Endodermal cell (in vitro differentiated cells): ENCODE measurements at regions not wholly inside any gene's neighbourhood (a gene's known extent, or its start where the extent isn't known, plus 50 kb on each side); places are given as distances from the start of the nearest gene placed in this dataset.

Source experiments
- DNase-seq: peaks from one replicate; pipeline ENCODE4 v3.0.0-alpha.2; 2017
- H3K27ac ChIP-seq: 2 replicates; pipeline ENCODE4 v1.5.1; 2013; ENCODE audit warnings: mild to moderate bottlenecking, low read depth, low read length, moderate library complexity
- H3K27me3 ChIP-seq: 2 replicates; pipeline ENCODE4 v1.6.1; 2013; ENCODE audit warnings: mild to moderate bottlenecking, low read length, moderate library complexity; ENCODE audit not compliant: insufficient read depth, control insufficient read depth, poor library complexity, severe bottlenecking
- H3K36me3 ChIP-seq: 2 replicates; pipeline ENCODE4 v1.7.0; 2013; ENCODE audit warnings: mild to moderate bottlenecking, low read length, moderate library complexity; ENCODE audit not compliant: control insufficient read depth, insufficient read depth
- H3K4me1 ChIP-seq: one replicate; pipeline ENCODE4 v1.7.0; 2013; ENCODE audit warnings: low read length; ENCODE audit not compliant: control insufficient read depth, insufficient read depth
- H3K4me3 ChIP-seq: 2 replicates; pipeline ENCODE4 v1.5.1; 2013; ENCODE audit warnings: mild to moderate bottlenecking, low read length, moderate library complexity
- H3K9ac ChIP-seq: 2 replicates; pipeline ENCODE4 v1.6.1; 2013; ENCODE audit warnings: mild to moderate bottlenecking, low read length, moderate library complexity; ENCODE audit not compliant: poor library complexity, severe bottlenecking; ENCODE audit errors: extremely low read depth
- H3K9me3 ChIP-seq: 2 replicates; pipeline ENCODE4 v1.6.1; 2013; ENCODE audit warnings: mild to moderate bottlenecking, low read length, moderate library complexity; ENCODE audit not compliant: control insufficient read depth
- H3K27ac Mint-ChIP-seq: 2 replicates; pipeline ENCODE4 v1.8.0; 2020; ENCODE audit warnings: mixed read lengths
- H3K27me3 Mint-ChIP-seq: 2 replicates; pipeline ENCODE4 v1.8.0; 2021; ENCODE audit warnings: mild to moderate bottlenecking, mixed read lengths; ENCODE audit not compliant: insufficient read depth
- H3K36me3 Mint-ChIP-seq: 2 replicates; pipeline ENCODE4 v1.8.0; 2020; ENCODE audit warnings: low read depth, mixed read lengths
- H3K4me1 Mint-ChIP-seq: 2 replicates; pipeline ENCODE4 v1.8.0; 2020; ENCODE audit warnings: mixed read lengths
- H3K4me3 Mint-ChIP-seq: 2 replicates; pipeline ENCODE4 v1.8.0; 2020; ENCODE audit warnings: mild to moderate bottlenecking, moderate library complexity, mixed read lengths
- H3K9me3 Mint-ChIP-seq: 2 replicates; pipeline ENCODE4 v1.8.0; 2020; ENCODE audit warnings: mild to moderate bottlenecking, mixed read lengths
- WGBS, 2 experiments: methylation state at CpG; one replicate each; pipeline versions ENCODE4 v1.1.5 to v1.1.7; 2013; ENCODE audit warnings: missing lambda C conversion rate in 2 of 2, mixed read lengths in 1 of 2; ENCODE audit not compliant: insufficient coverage in 1 of 2, insufficient read length in 1 of 2; 5-methylcytosine and 5-hydroxymethylcytosine counted together
- TF ChIP-seq, protein P1 (sequence below): fragments of 200-600 bp; sonication (generic); conservative IDR thresholded peaks from 2 replicates; pipeline ENCODE4 v1.5.0; 2021; ENCODE audit warnings: antibody characterized with exemption, mild to moderate bottlenecking

DNA sequence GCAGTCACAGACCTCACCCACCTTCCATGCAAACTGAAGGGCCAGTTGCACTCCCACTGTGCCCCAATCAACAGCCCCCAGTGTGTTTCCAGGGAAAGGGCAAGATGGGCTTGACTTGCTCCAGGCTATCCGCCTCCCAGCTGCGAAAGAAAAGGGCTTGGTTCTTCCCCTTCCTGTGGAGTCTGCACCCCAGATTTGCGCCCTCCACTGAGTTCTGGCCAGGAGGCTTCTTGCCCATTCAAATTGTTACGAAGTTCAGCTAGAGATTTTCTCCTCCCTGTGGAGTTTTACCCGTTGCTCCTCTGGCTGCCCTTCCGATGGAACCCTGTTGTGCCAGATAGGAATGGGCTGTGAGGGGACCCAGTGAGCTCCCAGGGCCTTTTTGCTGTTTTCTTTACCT, 1096.9 kb upstream of the ALCAM start:
- H3K27ac ChIP-seq, result no peak overlapping the region
- Mint-ChIP-seq H3K36me3 (no peaks in the 10 kb centered on the region), H3K9me3 (peaks cover 5% of the 10 kb centered on the region), H3K27me3 (no peaks in the 10 kb centered on the region), H3K4me3 (no peak overlapping the region), H3K27ac (no peak overlapping the region), H3K4me1 (no peaks in the 10 kb centered on the region)
- H3K9ac ChIP-seq, result no peak overlapping the region
- H3K27me3 ChIP-seq, result no peaks in the 10 kb centered on the region
- no peaks in the 10 kb centered on the region for H3K36me3 ChIP-seq
- TF ChIP-seq, protein P1, sequence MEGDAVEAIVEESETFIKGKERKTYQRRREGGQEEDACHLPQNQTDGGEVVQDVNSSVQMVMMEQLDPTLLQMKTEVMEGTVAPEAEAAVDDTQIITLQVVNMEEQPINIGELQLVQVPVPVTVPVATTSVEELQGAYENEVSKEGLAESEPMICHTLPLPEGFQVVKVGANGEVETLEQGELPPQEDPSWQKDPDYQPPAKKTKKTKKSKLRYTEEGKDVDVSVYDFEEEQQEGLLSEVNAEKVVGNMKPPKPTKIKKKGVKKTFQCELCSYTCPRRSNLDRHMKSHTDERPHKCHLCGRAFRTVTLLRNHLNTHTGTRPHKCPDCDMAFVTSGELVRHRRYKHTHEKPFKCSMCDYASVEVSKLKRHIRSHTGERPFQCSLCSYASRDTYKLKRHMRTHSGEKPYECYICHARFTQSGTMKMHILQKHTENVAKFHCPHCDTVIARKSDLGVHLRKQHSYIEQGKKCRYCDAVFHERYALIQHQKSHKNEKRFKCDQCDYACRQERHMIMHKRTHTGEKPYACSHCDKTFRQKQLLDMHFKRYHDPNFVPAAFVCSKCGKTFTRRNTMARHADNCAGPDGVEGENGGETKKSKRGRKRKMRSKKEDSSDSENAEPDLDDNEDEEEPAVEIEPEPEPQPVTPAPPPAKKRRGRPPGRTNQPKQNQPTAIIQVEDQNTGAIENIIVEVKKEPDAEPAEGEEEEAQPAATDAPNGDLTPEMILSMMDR, result no peak
- WGBS, 2 experiments, result 76 to 93% methylated on average over 4 to 6 of the region's 6 CpGs
- no peak for DNase-seq
- no peak overlapping the region for H3K4me3 ChIP-seq
- peaks cover 13% of the 10 kb centered on the region for H3K9me3 ChIP-seq
- no peaks in the 10 kb centered on the region for H3K4me1 ChIP-seq

DNA sequence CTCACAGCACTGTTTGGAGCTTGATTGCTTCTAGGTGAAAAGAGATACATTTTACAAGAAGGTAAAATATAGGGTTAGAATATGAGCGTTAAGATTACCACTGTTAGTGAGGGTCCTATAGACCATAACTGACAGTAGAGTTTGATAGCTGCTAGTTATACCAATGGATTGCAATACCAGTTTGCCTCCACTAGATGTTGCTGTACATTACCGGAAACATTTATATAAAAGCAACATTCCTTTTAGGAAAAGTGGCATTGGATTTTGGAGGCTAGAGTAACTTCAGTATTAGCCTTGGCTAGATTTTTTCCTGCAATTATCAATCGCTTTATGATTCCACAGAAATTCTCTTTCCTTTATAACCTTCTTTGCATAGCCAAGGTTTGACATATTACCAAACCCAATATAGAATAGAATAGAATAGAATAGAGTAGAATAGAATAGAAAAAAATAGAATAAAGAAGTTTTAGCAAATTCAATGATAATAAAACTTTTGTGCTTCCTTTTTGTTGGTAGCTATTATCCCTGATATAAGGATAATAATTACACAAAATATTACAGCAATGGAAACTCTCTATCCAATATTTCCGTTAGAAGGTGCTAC, 1093.6 kb upstream of the ALCAM start:
- Histone ChIP-seq H3K36me3 (no peaks in the 10 kb centered on the region), H3K4me1 (no peaks in the 10 kb centered on the region), H3K9me3 (peaks cover 47% of the 10 kb centered on the region), H3K4me3 (no peak overlapping the region), H3K27me3 (no peaks in the 10 kb centered on the region), H3K27ac (no peak overlapping the region), H3K9ac (no peak overlapping the region)
- no peaks in the 10 kb centered on the region for H3K4me1 Mint-ChIP-seq
- H3K9me3 Mint-ChIP-seq, result peaks cover 31% of the 10 kb centered on the region
- no peak overlapping the region for H3K27ac Mint-ChIP-seq
- WGBS, 2 experiments, result 36 to 50% methylated on average over 1 to 3 of the region's 4 CpGs
- TF ChIP-seq, protein P1, result peak; percentile 87
- H3K27me3 Mint-ChIP-seq, result no peaks in the 10 kb centered on the region
- no peak overlapping the region for H3K4me3 Mint-ChIP-seq
- no peak for DNase-seq
- peaks cover 5% of the 10 kb centered on the region for H3K36me3 Mint-ChIP-seq

DNA sequence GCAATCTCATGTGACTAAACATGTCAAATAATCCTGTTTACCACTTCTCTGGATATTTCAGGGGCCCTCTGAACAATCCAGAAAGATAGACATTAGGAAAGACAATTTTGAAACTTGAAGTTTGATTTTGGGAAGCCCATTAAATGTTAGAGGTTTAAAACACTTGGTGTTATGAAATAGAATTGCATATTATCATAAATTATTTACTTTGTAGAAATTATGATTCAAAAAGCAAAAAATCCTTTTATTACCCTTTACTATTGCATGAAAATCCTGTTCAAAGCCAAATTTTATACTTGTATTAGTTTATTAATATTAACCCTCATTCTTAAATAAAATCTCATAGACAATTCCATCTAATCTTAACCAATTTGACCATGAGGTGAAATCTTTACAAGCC, 1091.5 kb upstream of the ALCAM start:
- Histone ChIP-seq H3K4me3 (no peak overlapping the region), H3K27me3 (no peaks in the 10 kb centered on the region), H3K4me1 (no peaks in the 10 kb centered on the region), H3K36me3 (no peaks in the 10 kb centered on the region), H3K27ac (no peak overlapping the region), H3K9ac (no peak overlapping the region), H3K9me3 (peaks cover 64% of the 10 kb centered on the region)
- DNase-seq, result no peak
- Mint-ChIP-seq H3K4me1 (no peaks in the 10 kb centered on the region), H3K27ac (no peak overlapping the region), H3K4me3 (no peak overlapping the region), H3K36me3 (peaks cover 12% of the 10 kb centered on the region), H3K9me3 (peaks cover 50% of the 10 kb centered on the region), H3K27me3 (no peaks in the 10 kb centered on the region)
- TF ChIP-seq, protein P1, result no peak
